H1 (cell line): ENCODE measurements at regions not wholly inside any gene's neighbourhood (a gene's known extent, or its start where the extent isn't known, plus 50 kb on each side); places are given as distances from the start of the nearest gene placed in this dataset.

Experiments used
- CTCF ChIA-PET: fragments of 300-600 bp; sonication (Branson Sonifier 250); formaldehyde crosslinking; loops from one replicate; lab custom pipeline; 2021; ENCODE audit not compliant: partially characterized antibody; lab: Charles Lee
- POLR2A ChIA-PET: fragments of 300-600 bp; sonication (Branson Sonifier 250); formaldehyde crosslinking; loops from one replicate; lab custom pipeline; 2021; ENCODE audit warnings: inconsistent platforms; ENCODE audit not compliant: partially characterized antibody; lab: Charles Lee
- DNase-seq, 2 experiments: peaks; one replicate each; pipeline versions ENCODE4 v3.0.0 to v3.0.0-alpha.2; 2010 to 2022; ENCODE audit warnings: low spot score in 2 of 2, low read depth in 1 of 2, mixed read lengths in 1 of 2
- FAIRE-seq: peaks from 2 replicates; lab custom pipeline; 2011; peaks lifted over from hg19 to GRCh38; lab: Jason Lieb, UNC
- H2AFZ ChIP-seq: 2 replicates; pipeline ENCODE4 v1.8.1; 2012; ENCODE audit warnings: low read length, inconsistent platforms
- H2AK5ac ChIP-seq: 2 replicates; pipeline ENCODE4 v1.6.1; 2013; ENCODE audit warnings: low read depth, low read length
- H2BK120ac ChIP-seq: replicated peaks from 2 replicates; pipeline ENCODE3; 2013; ENCODE audit warnings: low read depth, low read length, inconsistent platforms
- H2BK12ac ChIP-seq: 2 replicates; pipeline ENCODE4 v1.6.1; 2013; ENCODE audit warnings: low read depth, low read length
- H2BK15ac ChIP-seq: 2 replicates; pipeline ENCODE4 v1.6.1; 2013; ENCODE audit warnings: low read length
- H2BK20ac ChIP-seq: 2 replicates; pipeline ENCODE4 v1.6.1; 2013; ENCODE audit warnings: low read length
- H2BK5ac ChIP-seq: 2 replicates; pipeline ENCODE4 v1.6.1; 2013; ENCODE audit warnings: low read depth, low read length
- H3K14ac ChIP-seq: 2 replicates; pipeline ENCODE4 v1.6.1; 2013; ENCODE audit warnings: inconsistent platforms; ENCODE audit not compliant: insufficient read length
- H3K18ac ChIP-seq: 2 replicates; pipeline ENCODE4 v1.6.1; 2013; ENCODE audit warnings: low read length; ENCODE audit errors: extremely low read depth
- H3K23ac ChIP-seq: 2 replicates; pipeline ENCODE4 v1.6.1; 2013; ENCODE audit warnings: inconsistent platforms; ENCODE audit not compliant: insufficient read length
- H3K23me2 ChIP-seq: 2 replicates; pipeline ENCODE4 v1.6.1; 2013; ENCODE audit warnings: low read depth, low read length
- H3K27ac ChIP-seq: 2 replicates; pipeline ENCODE4 v1.6.1; 2011; ENCODE audit warnings: low read depth, low read length, inconsistent platforms
- H3K27me3 ChIP-seq, 4 experiments: replicated peaks in 1 of 4; 1 replicate in 1 of 4; 2 replicates in 3 of 4; pipeline versions ENCODE4 v1.6.1 to v1.8.1; 2011 to 2013; ENCODE audit warnings: low read length in 3 of 4, mild to moderate bottlenecking in 3 of 4, inconsistent platforms in 2 of 4, mixed read lengths in 2 of 4, moderate library complexity in 1 of 4; ENCODE audit not compliant: control insufficient read depth in 3 of 4, insufficient read depth in 3 of 4; ENCODE audit errors: extremely low read depth in 1 of 4
- H3K36me3 ChIP-seq, 4 experiments: 2 replicates each; pipeline versions ENCODE4 v1.6.1 to v1.8.1; 2011 to 2013; ENCODE audit warnings: mild to moderate bottlenecking in 4 of 4, low read length in 3 of 4, moderate library complexity in 2 of 4, control low read depth in 1 of 4, inconsistent platforms in 1 of 4; ENCODE audit not compliant: insufficient read depth in 4 of 4, control insufficient read depth in 2 of 4
- H3K4ac ChIP-seq: replicated peaks from 2 replicates; pipeline ENCODE3; 2013; ENCODE audit warnings: low read length, low read depth, mixed read lengths, inconsistent platforms; ENCODE audit not compliant: insufficient read length
- H3K4me1 ChIP-seq, 4 experiments: replicated peaks in 1 of 4; 1 replicate in 1 of 4; 2 replicates in 3 of 4; pipeline versions ENCODE4 v1.6.1 to v1.8.1; 2011 to 2013; ENCODE audit warnings: low read length in 3 of 4, inconsistent platforms in 2 of 4, mixed read lengths in 1 of 4; ENCODE audit not compliant: insufficient read depth in 4 of 4, control insufficient read depth in 3 of 4
- H3K4me2 ChIP-seq, 2 experiments: 2 replicates each; pipeline versions ENCODE4 v1.6.1 to v1.8.1; 2011 to 2013; ENCODE audit warnings: low read depth in 2 of 2, low read length in 2 of 2, control low read depth in 1 of 2, inconsistent platforms in 1 of 2, mild to moderate bottlenecking in 1 of 2; ENCODE audit not compliant: insufficient read depth in 1 of 2
- H3K4me3 ChIP-seq, 4 experiments: fragments of 200-600, 300-600 bp in 1 of 4; sonication (generic), shearing (Covaris generic), sonication (Bioruptor Twin) in 1 of 4; 2 replicates each; pipeline versions ENCODE4 v1.5.1 to v1.8.1; 2011 to 2016; ENCODE audit warnings: low read length in 4 of 4, low read depth in 3 of 4, control low read depth in 2 of 4, inconsistent platforms in 2 of 4, mild to moderate bottlenecking in 2 of 4, mixed read lengths in 1 of 4, moderate library complexity in 1 of 4; ENCODE audit not compliant: insufficient read depth in 2 of 4; ENCODE audit errors: extremely low read depth in 1 of 4
- H3K56ac ChIP-seq: replicated peaks from 2 replicates; pipeline ENCODE3; 2013; ENCODE audit warnings: low read depth, mild to moderate bottlenecking, mixed read lengths, low read length, inconsistent platforms; ENCODE audit not compliant: insufficient read length
- H3K79me1 ChIP-seq: 2 replicates; pipeline ENCODE4 v1.6.1; 2013; ENCODE audit warnings: low read depth, low read length, control low read depth
- H3K79me2 ChIP-seq, 2 experiments: 2 replicates each; pipeline versions ENCODE4 v1.6.1 to v1.8.1; 2012 to 2013; ENCODE audit warnings: low read length in 2 of 2, mild to moderate bottlenecking in 2 of 2, inconsistent platforms in 1 of 2; ENCODE audit not compliant: insufficient read depth in 2 of 2, control insufficient read depth in 1 of 2
- H3K9ac ChIP-seq, 4 experiments: replicated peaks in 1 of 4; 1 replicate in 1 of 4; 2 replicates in 3 of 4; pipeline versions ENCODE4 v1.6.1 to v1.8.1; 2011 to 2013; ENCODE audit warnings: low read depth in 3 of 4, low read length in 3 of 4, control low read depth in 2 of 4, mild to moderate bottlenecking in 2 of 4, moderate library complexity in 2 of 4, inconsistent platforms in 1 of 4; ENCODE audit errors: extremely low read depth in 1 of 4
- H3K9me3 ChIP-seq, 2 experiments: 2 replicates each; pipeline versions ENCODE4 v1.6.1 to v1.8.1; 2012 to 2013; ENCODE audit warnings: mild to moderate bottlenecking in 2 of 2, moderate library complexity in 2 of 2, control low read depth in 1 of 2, inconsistent platforms in 1 of 2, low read depth in 1 of 2, low read length in 1 of 2, mixed read lengths in 1 of 2; ENCODE audit not compliant: insufficient read depth in 2 of 2
- H4K20me1 ChIP-seq, 2 experiments: replicated peaks in 1 of 2; 2 replicates each; pipeline versions ENCODE3 to v1.8.1; 2011 to 2013; ENCODE audit warnings: inconsistent platforms in 2 of 2, low read length in 2 of 2, mild to moderate bottlenecking in 1 of 2; ENCODE audit not compliant: insufficient read depth in 2 of 2, control insufficient read depth in 1 of 2
- H4K5ac ChIP-seq: 2 replicates; pipeline ENCODE4 v1.6.1; 2013; ENCODE audit warnings: low read length, low read depth, mixed read lengths, inconsistent platforms; ENCODE audit not compliant: insufficient read length
- H4K8ac ChIP-seq: 2 replicates; pipeline ENCODE4 v1.8.0; 2013; ENCODE audit warnings: mild to moderate bottlenecking, moderate library complexity, low read length, inconsistent platforms; ENCODE audit not compliant: insufficient read depth; ENCODE audit errors: extremely low read depth
- H4K91ac ChIP-seq: replicated peaks from 2 replicates; pipeline ENCODE3; 2013; ENCODE audit warnings: low read length, mixed read lengths, inconsistent platforms; ENCODE audit not compliant: insufficient read length
- RBBP5 ChIP-seq: IDR thresholded peaks from 2 replicates; pipeline ENCODE4 v1.7.1; 2012; ENCODE audit warnings: low read depth, mild to moderate bottlenecking, inconsistent platforms, low read length, moderate library complexity, borderline replicate concordance
- RNF2 ChIP-seq: fragments of 200-900, 300-1000 bp; sonication (generic); IDR thresholded peaks from 2 replicates; pipeline ENCODE4 v1.7.1; 2016; ENCODE audit warnings: borderline replicate concordance, low read depth, mild to moderate bottlenecking, antibody characterized with exemption, low read length; ENCODE audit not compliant: poor library complexity, severe bottlenecking; ENCODE audit errors: missing control alignments
- WGBS, 2 experiments: shearing (Covaris generic) in 1 of 2; methylation state at CpG; one replicate each; pipeline versions ENCODE4 v1.1.6 to v1.1.7; 2013 to 2015; ENCODE audit warnings: low lambda C conversion rate in 2 of 2, mixed read lengths in 2 of 2, inconsistent platforms in 1 of 2, low coverage in 1 of 2, missing lambda C conversion rate in 1 of 2; ENCODE audit not compliant: insufficient replicate concordance in 2 of 2, insufficient coverage in 1 of 2, insufficient read length in 1 of 2; ENCODE audit errors: extremely low coverage in 1 of 2, missing lambda C conversion rate in 1 of 2; 5-methylcytosine and 5-hydroxymethylcytosine counted together

- Histone ChIP-seq H3K14ac (no peak overlapping the region), H3K36me3 (no peaks in the 10 kb centered on the region), H3K4me1 (peaks cover 0 to 7% (median 4%) of the 10 kb centered on the region in 4 experiments; a peak in 2 of 7 replicates), H4K5ac (no peak overlapping the region), H2AFZ (no peak overlapping the region), H3K4ac (no peak overlapping the region), H3K4me2 (no peak overlapping the region), H2BK5ac (no peak overlapping the region), H4K91ac (no peak overlapping the region), H3K27ac (no peak overlapping the region), H3K9ac (no peak overlapping the region), H2BK15ac (no peak overlapping the region), H3K79me1 (no peaks in the 10 kb centered on the region), H4K8ac (no peak overlapping the region), H2BK20ac (no peak overlapping the region), H2BK120ac (no peak overlapping the region), H2BK12ac (no peak overlapping the region), H3K23ac (no peak overlapping the region), H4K20me1 (no peaks in the 10 kb centered on the region), H3K9me3 (no peaks in the 10 kb centered on the region), H3K79me2 (no peaks in the 10 kb centered on the region), H3K4me3 (no peak overlapping the region), H3K56ac (no peak overlapping the region), H3K27me3 (no peaks in the 10 kb centered on the region), H2AK5ac (no peak overlapping the region), H3K23me2 (no peaks in the 10 kb centered on the region), H3K18ac (no peak overlapping the region)
- ChIA-PET CTCF (interaction anchor here (0.6 to 5.2 kb wide), 3 partner anchors 12 to 376 kb away, joined by 4 to 32 read pairs (median 4); no protein-coding TSS in a partner anchor), POLR2A (no interaction called here)
- WGBS, 2 experiments, result 96% methylated on average over 5 of the region's 5 CpGs; no CpG with 5 or more reads in 1 of the 2 experiments
- DNase-seq, result no peak
- TF ChIP-seq RNF2 (no peak), RBBP5 (no peak)
- FAIRE-seq, result no peak
Observed at GRCh38 chr2:18842836-18843235, 253.5 kb upstream of the NT5C1B start.
